ENCODE measurements at regions not wholly inside any gene's neighbourhood (a gene's known extent, or its start where the extent isn't known, plus 50 kb on each side); places are given as distances from the start of the nearest gene placed in this dataset.

DNA sequence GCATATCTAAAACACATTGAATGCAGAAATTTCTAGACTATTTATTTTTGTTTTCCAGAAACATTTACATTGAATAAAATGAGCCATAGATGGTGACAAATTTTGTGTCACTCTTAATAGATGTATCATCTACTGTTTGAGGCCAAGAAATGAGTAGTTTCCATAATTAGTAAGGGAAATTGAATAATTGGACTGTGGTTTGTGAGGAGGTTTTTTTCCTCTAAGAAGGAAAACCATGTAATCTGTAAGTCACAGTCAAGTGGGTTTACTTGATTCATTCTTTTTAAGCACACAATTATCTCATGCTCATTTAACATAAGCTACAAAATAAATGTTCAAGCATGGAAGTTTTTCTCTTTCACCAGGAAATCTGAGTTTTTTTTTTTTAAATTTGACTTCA is 876.4 kb downstream of the NR2F1-AS1 start (continued):
- TF ChIP-seq ARID4B (CRISPR knock-in tag; IDR thresholded peaks at IDR 0.05; ENCODE audit: borderline replicate concordance) (no peak), PRDM15 (CRISPR knock-in tag; IDR thresholded peaks at IDR 0.05) (no peak), TCF7 (CRISPR knock-in tag; IDR thresholded peaks at IDR 0.05; ENCODE audit: low read depth) (no peak), SMAD3 (CRISPR knock-in tag; IDR thresholded peaks at IDR 0.05; ENCODE audit: borderline replicate concordance) (no peak), ELF4 (CRISPR knock-in tag; IDR thresholded peaks at IDR 0.05; ENCODE audit: low read depth) (no peak), IRF1 (CRISPR knock-in tag; IDR thresholded peaks at IDR 0.05) (no peak), ZNF416 (CRISPR knock-in tag; IDR thresholded peaks at IDR 0.05) (no peak), E2F4 (CRISPR knock-in tag; IDR thresholded peaks at IDR 0.05; ENCODE audit: borderline replicate concordance, low read depth) (no peak)
- TF ChIP-seq, protein P1, sequence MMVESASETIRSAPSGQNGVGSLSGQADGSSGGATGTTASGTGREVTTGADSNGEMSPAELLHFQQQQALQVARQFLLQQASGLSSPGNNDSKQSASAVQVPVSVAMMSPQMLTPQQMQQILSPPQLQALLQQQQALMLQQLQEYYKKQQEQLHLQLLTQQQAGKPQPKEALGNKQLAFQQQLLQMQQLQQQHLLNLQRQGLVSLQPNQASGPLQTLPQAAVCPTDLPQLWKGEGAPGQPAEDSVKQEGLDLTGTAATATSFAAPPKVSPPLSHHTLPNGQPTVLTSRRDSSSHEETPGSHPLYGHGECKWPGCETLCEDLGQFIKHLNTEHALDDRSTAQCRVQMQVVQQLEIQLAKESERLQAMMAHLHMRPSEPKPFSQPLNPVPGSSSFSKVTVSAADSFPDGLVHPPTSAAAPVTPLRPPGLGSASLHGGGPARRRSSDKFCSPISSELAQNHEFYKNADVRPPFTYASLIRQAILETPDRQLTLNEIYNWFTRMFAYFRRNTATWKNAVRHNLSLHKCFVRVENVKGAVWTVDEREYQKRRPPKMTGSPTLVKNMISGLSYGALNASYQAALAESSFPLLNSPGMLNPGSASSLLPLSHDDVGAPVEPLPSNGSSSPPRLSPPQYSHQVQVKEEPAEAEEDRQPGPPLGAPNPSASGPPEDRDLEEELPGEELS (CRISPR knock-in tag; IDR thresholded peaks at IDR 0.05) = no peak

DNA sequence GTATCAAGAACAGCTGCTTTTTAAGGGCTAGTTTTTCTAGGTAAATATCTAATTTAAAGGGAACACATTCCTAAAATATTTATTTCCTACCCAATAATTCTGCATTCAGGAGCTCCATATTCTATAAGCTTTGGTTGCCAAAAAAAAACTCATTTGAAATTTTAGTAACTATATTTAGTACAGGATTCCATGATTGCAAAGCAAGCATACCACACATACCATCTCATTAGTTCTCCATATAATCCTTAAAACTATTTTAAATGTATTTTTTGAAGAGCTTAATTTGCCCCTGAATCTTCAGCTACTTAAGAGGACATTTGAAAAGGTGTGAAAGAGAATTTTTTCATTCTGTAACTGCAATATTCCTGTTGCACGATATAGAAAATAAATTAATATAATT is 877.0 kb downstream of the NR2F1-AS1 start:
- ATAC-seq = no peak
- H3K4me1 Mint-ChIP-seq = no peaks in the 10 kb centered on the region
- DNase-seq (ENCODE audit: low spot score) = no peak
- no peak overlapping the region for H3K4me3 Mint-ChIP-seq
- no peaks in the 10 kb centered on the region for H3K27me3 Mint-ChIP-seq (ENCODE audit: low read depth)
- no peak overlapping the region for H3K27ac Mint-ChIP-seq
- ChIA-PET POLR2A (no interaction called here), CTCF (interaction anchor here (1.8 kb wide), 1 partner anchor 16 kb away, joined by 4 read pairs; no protein-coding TSS in a partner anchor)
- H3K36me3 Mint-ChIP-seq = no peaks in the 10 kb centered on the region
- H3K9me3 Mint-ChIP-seq = no peaks in the 10 kb centered on the region
- TF ChIP-seq GTF2I (CRISPR knock-in tag; conservative IDR thresholded peaks at IDR 0.05) (no peak), NFE2L1 (CRISPR knock-in tag; IDR thresholded peaks at IDR 0.05) (no peak), FOXK1 (CRISPR knock-in tag; IDR thresholded peaks at IDR 0.05) (no peak), GABPB1 (CRISPR knock-in tag; IDR thresholded peaks at IDR 0.05) (no peak), NR3C1 (CRISPR knock-in tag; conservative IDR thresholded peaks at IDR 0.05; ENCODE audit: low read depth) (no peak), CREB1 (CRISPR knock-in tag; IDR thresholded peaks at IDR 0.05) (no peak), E2F4 (CRISPR knock-in tag; IDR thresholded peaks at IDR 0.05; ENCODE audit: borderline replicate concordance, low read depth) (no peak), ZBTB21 (CRISPR knock-in tag; IDR thresholded peaks at IDR 0.05; ENCODE audit: borderline replicate concordance) (no peak), AR (CRISPR knock-in tag; IDR thresholded peaks at IDR 0.05) (no peak), CBFB (CRISPR knock-in tag; IDR thresholded peaks at IDR 0.05; ENCODE audit: low read depth) (no peak), JUN (CRISPR knock-in tag; IDR thresholded peaks at IDR 0.05) (no peak), ESRRA (CRISPR knock-in tag; IDR thresholded peaks at IDR 0.05; ENCODE audit: borderline replicate concordance) (no peak), NFYB (CRISPR knock-in tag; conservative IDR thresholded peaks at IDR 0.05; ENCODE audit: low read depth) (no peak)
